Trophoblast cell (in vitro differentiated cells and primary cell): ENCODE measurements at regions not wholly inside any gene's neighbourhood (a gene's known extent, or its start where the extent isn't known, plus 50 kb on each side); places are given as distances from the start of the nearest gene placed in this dataset.
A peak's percentile ranks its signal among the peaks of the same experiment; 100 is the strongest.

Source experiments
- DNase-seq, 2 donors: peaks; one replicate each; pipeline ENCODE4 v3.0.0-alpha.2; 2016
- H2AFZ ChIP-seq: 2 replicates; pipeline ENCODE4 v1.6.1; 2013; ENCODE audit warnings: low read length, moderate library complexity, mild to moderate bottlenecking; ENCODE audit not compliant: insufficient read depth, poor library complexity
- H2AK5ac ChIP-seq: 2 replicates; pipeline ENCODE4 v1.6.1; 2013; ENCODE audit warnings: mild to moderate bottlenecking, low read length
- H2BK120ac ChIP-seq: 2 replicates; pipeline ENCODE4 v1.6.1; 2013; ENCODE audit warnings: low read length, mild to moderate bottlenecking, moderate library complexity; ENCODE audit not compliant: insufficient read depth, poor library complexity
- H2BK12ac ChIP-seq: 2 replicates; pipeline ENCODE4 v1.6.1; 2013; ENCODE audit warnings: mild to moderate bottlenecking, low read length, moderate library complexity
- H2BK5ac ChIP-seq: 2 replicates; pipeline ENCODE4 v1.6.1; 2013; ENCODE audit warnings: low read length, low read depth, moderate library complexity, mild to moderate bottlenecking; ENCODE audit not compliant: poor library complexity
- H3K14ac ChIP-seq: 2 replicates; pipeline ENCODE4 v1.6.1; 2013; ENCODE audit warnings: mild to moderate bottlenecking, low read length
- H3K18ac ChIP-seq: 2 replicates; pipeline ENCODE4 v1.6.1; 2013; ENCODE audit warnings: mild to moderate bottlenecking, low read length
- H3K23ac ChIP-seq: 2 replicates; pipeline ENCODE4 v1.6.1; 2013; ENCODE audit warnings: low read length
- H3K27ac ChIP-seq: 2 replicates; pipeline ENCODE4 v1.5.1; 2013; ENCODE audit warnings: low read depth, mild to moderate bottlenecking, inconsistent platforms, low read length, moderate library complexity
- H3K27me3 ChIP-seq: 2 replicates; pipeline ENCODE4 v1.6.1; 2013; ENCODE audit warnings: inconsistent platforms, mild to moderate bottlenecking, low read length, moderate library complexity; ENCODE audit not compliant: insufficient read depth
- H3K36me3 ChIP-seq, 2 experiments: 1 replicate in 1 of 2; 2 replicates in 1 of 2; pipeline ENCODE4 v1.6.1; 2013; ENCODE audit warnings: low read length in 2 of 2, mild to moderate bottlenecking in 2 of 2, moderate library complexity in 1 of 2; ENCODE audit not compliant: insufficient read depth in 2 of 2, control insufficient read depth in 1 of 2
- H3K4ac ChIP-seq: 2 replicates; pipeline ENCODE4 v1.6.1; 2013; ENCODE audit warnings: low read depth, mild to moderate bottlenecking, low read length, moderate library complexity
- H3K4me1 ChIP-seq, 2 experiments: 1 replicate in 1 of 2; 2 replicates in 1 of 2; pipeline ENCODE4 v1.6.1; 2013; ENCODE audit warnings: low read length in 2 of 2, mild to moderate bottlenecking in 2 of 2, moderate library complexity in 1 of 2; ENCODE audit not compliant: insufficient read depth in 2 of 2, control insufficient read depth in 1 of 2
- H3K4me2 ChIP-seq: 2 replicates; pipeline ENCODE4 v1.6.1; 2013; ENCODE audit warnings: inconsistent platforms, mild to moderate bottlenecking, low read length, moderate library complexity
- H3K4me3 ChIP-seq: 2 replicates; pipeline ENCODE4 v1.5.1; 2013; ENCODE audit warnings: mild to moderate bottlenecking, low read depth, low read length, inconsistent platforms
- H3K79me1 ChIP-seq: one replicate; pipeline ENCODE4 v1.6.1; 2013; ENCODE audit warnings: low read length
- H3K79me2 ChIP-seq: 2 replicates; pipeline ENCODE4 v1.6.1; 2013; ENCODE audit warnings: low read length, mild to moderate bottlenecking; ENCODE audit not compliant: control insufficient read depth, insufficient read depth, poor library complexity
- H3K9ac ChIP-seq: 2 replicates; pipeline ENCODE4 v1.6.1; 2013; ENCODE audit warnings: mild to moderate bottlenecking, low read length
- H3K9me3 ChIP-seq: 2 replicates; pipeline ENCODE4 v1.6.1; 2013; ENCODE audit warnings: low read depth, mild to moderate bottlenecking, control low read depth, inconsistent platforms, low read length; ENCODE audit not compliant: insufficient read depth
- H4K12ac ChIP-seq: 2 replicates; pipeline ENCODE4 v1.6.1; 2013; ENCODE audit warnings: low read depth, mild to moderate bottlenecking, low read length, moderate library complexity
- H4K8ac ChIP-seq: 2 replicates; pipeline ENCODE4 v1.6.1; 2013; ENCODE audit warnings: low read depth, mild to moderate bottlenecking, low read length, moderate library complexity
- H4K91ac ChIP-seq: one replicate; pipeline ENCODE4 v1.6.1; 2013; ENCODE audit warnings: low read depth, mild to moderate bottlenecking, low read length, moderate library complexity
- WGBS: extraction: QIAGEN DNeasy Blood & Tissue Kit; methylation state at CpG from one replicate; pipeline ENCODE4 v1.1.7; 2013; ENCODE audit warnings: missing lambda C conversion rate; ENCODE audit not compliant: insufficient read length, insufficient coverage; ENCODE audit errors: extremely low coverage; 5-methylcytosine and 5-hydroxymethylcytosine counted together

DNA sequence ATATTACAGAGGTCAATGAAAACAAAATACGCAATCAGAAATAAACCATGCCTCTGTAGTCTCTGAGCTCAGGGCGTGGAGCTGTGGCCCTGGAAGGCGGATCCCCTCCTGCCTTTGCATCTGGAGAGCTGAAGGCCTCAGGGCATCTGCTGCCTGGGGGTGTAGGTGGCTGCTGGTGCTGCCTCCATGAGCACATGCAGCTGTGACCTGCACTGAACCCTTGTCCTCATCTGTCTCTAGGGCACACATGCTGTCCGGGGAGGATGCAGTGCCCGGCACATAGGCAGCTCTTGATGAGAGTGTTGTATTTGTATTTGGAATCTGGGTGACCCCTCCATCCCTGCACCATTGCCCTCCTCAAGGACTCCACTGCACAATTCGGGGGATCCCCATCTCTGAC lies 185.7 kb downstream of the TEX29 start:
- no peak overlapping the region for H2BK5ac ChIP-seq
- H2BK120ac ChIP-seq: no peak overlapping the region
- no peak overlapping the region for H3K4me2 ChIP-seq
- DNase-seq: peak in 1 of 2 donors; percentile 4
- H2AK5ac ChIP-seq: no peak overlapping the region
- no peaks in the 10 kb centered on the region for H3K27me3 ChIP-seq
- no CpG with 5 or more reads among the region's 6 CpGs for WGBS
- peaks cover 13% of the 10 kb centered on the region for H3K9me3 ChIP-seq
- H3K79me1 ChIP-seq: no peaks in the 10 kb centered on the region
- H4K8ac ChIP-seq: no peak overlapping the region
- no peaks in the 10 kb centered on the region for H3K4me1 ChIP-seq
- H2AFZ ChIP-seq: no peak overlapping the region
- no peak overlapping the region for H3K18ac ChIP-seq
- H3K4me3 ChIP-seq: no peak overlapping the region
- no peak overlapping the region for H3K4ac ChIP-seq
- H4K91ac ChIP-seq: no peak overlapping the region
- no peak overlapping the region for H3K27ac ChIP-seq
- no peak overlapping the region for H3K9ac ChIP-seq
- no peaks in the 10 kb centered on the region for H3K36me3 ChIP-seq
- no peaks in the 10 kb centered on the region for H3K79me2 ChIP-seq
- no peak overlapping the region for H4K12ac ChIP-seq
- no peak overlapping the region for H3K23ac ChIP-seq
- H3K14ac ChIP-seq: no peak overlapping the region
- no peak overlapping the region for H2BK12ac ChIP-seq

DNA sequence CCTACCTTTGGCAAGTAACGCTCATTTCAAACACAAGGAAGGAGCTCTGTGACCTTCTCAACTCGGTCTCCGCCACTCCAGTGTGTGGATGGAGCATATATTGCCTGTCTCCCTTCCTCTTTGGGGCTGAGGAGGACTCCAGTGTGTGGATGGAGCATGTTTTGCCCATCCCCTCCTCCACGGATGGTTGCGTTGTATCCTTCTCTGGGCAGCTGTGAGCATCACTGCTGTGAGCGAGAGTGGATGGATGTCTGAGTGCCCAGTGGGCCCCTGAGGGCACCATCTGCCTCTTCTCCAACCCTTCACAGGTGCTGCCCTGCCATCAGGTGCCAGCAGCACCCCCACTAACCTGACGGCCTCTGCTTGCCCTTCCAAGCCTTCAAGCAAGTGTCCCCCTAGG lies 186.2 kb downstream of the TEX29 start:
- H3K4ac ChIP-seq: no peak overlapping the region
- no peak overlapping the region for H4K8ac ChIP-seq
- no peak overlapping the region for H4K91ac ChIP-seq
- no peak overlapping the region for H2AK5ac ChIP-seq
- H2AFZ ChIP-seq: no peak overlapping the region
- no peak overlapping the region for H2BK12ac ChIP-seq
- H3K9ac ChIP-seq: peak overlapping the region; percentile 6
- no peak overlapping the region for H2BK5ac ChIP-seq
- no peaks in the 10 kb centered on the region for H3K79me1 ChIP-seq
- no peaks in the 10 kb centered on the region for H3K36me3 ChIP-seq
- no peak overlapping the region for H3K14ac ChIP-seq
- H4K12ac ChIP-seq: no peak overlapping the region
- no peaks in the 10 kb centered on the region for H3K4me1 ChIP-seq
- H3K27me3 ChIP-seq: no peaks in the 10 kb centered on the region
- H3K18ac ChIP-seq: no peak overlapping the region
- no peak overlapping the region for H3K4me2 ChIP-seq
- no peak for DNase-seq
- H3K4me3 ChIP-seq: no peak overlapping the region
- no peak overlapping the region for H3K23ac ChIP-seq
- peaks cover 13% of the 10 kb centered on the region for H3K9me3 ChIP-seq
- no peak overlapping the region for H2BK120ac ChIP-seq
- no CpG with 5 or more reads among the region's 7 CpGs for WGBS
- H3K79me2 ChIP-seq: no peaks in the 10 kb centered on the region
- no peak overlapping the region for H3K27ac ChIP-seq

DNA sequence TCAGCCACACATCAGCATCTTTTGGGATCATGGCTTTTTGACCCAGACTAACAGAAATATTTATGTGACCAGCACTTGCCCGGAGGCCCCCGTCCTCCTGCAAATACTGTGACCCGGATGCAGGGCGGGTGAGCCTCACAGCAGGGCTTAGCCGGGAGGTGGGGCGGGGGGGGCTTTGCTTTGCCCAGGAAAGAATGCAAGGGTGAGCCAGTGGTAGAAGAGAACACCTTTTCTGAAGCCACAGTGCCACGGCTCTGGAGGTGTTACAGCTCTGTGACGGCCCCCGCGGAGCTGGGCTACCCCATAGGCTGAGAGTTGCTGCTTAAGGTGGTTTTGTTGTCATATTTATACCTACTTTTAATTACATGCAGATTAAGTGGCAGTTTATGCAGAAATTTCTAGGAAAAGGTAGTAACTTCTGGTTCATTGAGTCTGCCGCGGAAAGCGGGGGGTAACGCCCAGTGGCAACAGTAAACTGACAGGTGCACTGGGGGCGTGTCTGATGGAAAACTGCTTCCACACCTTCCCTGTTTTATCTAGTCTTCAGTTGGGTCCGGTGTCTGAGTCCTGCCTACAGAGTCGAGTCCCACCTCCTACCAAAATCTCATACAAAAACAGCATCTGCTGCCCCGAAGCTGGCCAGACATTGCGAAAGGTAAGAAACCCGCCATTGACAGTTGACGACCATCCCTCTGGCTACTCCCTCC lies 187.9 kb downstream of the TEX29 start:
- Histone ChIP-seq H3K36me3 (no peaks in the 10 kb centered on the region), H3K14ac (no peak overlapping the region), H3K9me3 (peaks cover 3% of the 10 kb centered on the region), H3K79me1 (no peaks in the 10 kb centered on the region), H3K4ac (no peak overlapping the region), H4K12ac (no peak overlapping the region), H3K4me1 (no peaks in the 10 kb centered on the region), H3K79me2 (no peaks in the 10 kb centered on the region), H2BK5ac (no peak overlapping the region), H3K23ac (no peak overlapping the region), H3K9ac (no peak overlapping the region), H4K91ac (no peak overlapping the region), H2BK120ac (no peak overlapping the region), H3K4me2 (no peak overlapping the region), H2AK5ac (no peak overlapping the region), H3K4me3 (no peak overlapping the region), H2AFZ (no peak overlapping the region), H3K27ac (no peak overlapping the region), H2BK12ac (no peak overlapping the region), H3K18ac (no peak overlapping the region), H4K8ac (no peak overlapping the region), H3K27me3 (no peaks in the 10 kb centered on the region)
- no peak for DNase-seq
- no CpG with 5 or more reads among the region's 21 CpGs for WGBS

DNA sequence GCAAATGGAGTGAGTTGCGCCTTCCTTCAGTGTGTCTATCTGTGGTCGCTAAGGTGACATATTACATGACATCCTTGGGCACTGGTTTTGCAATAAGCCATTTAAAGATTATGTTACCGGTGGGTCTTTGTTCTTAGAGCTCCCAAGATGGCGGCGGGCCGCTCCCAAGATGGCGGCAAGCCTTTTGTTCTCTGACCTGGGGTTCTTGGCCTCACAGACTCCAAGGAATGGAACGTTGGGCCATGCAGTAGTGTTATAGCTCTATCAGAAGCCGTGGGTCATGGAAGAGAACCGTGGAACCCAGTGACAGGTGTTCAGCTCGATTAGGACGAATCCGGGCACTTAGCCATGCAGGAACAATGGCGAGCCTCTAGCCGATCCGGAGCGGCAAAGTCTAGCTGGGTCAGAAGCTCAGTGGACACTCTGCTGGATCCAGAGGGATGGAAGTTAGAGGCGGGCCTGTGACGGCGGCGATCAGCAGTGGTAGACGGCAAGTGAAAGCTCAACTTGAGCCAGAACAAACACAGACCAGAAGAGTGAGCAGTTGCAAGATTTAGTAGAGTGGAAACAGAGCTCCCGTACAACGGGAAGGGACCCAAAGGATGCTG lies 188.6 kb downstream of the TEX29 start:
- H3K27me3 ChIP-seq: no peaks in the 10 kb centered on the region
- no peak overlapping the region for H3K4ac ChIP-seq
- H3K27ac ChIP-seq: no peak overlapping the region
- H3K23ac ChIP-seq: no peak overlapping the region
- no peak overlapping the region for H4K8ac ChIP-seq
- WGBS: no CpG with 5 or more reads among the region's 24 CpGs
- no peak overlapping the region for H3K18ac ChIP-seq
- no peaks in the 10 kb centered on the region for H3K79me2 ChIP-seq
- no peak overlapping the region for H2AFZ ChIP-seq
- H3K79me1 ChIP-seq: no peaks in the 10 kb centered on the region
- H3K4me2 ChIP-seq: no peak overlapping the region
- no peak overlapping the region for H2AK5ac ChIP-seq
- no peak overlapping the region for H2BK12ac ChIP-seq
- no peak for DNase-seq
- no peak overlapping the region for H2BK120ac ChIP-seq
- no peak overlapping the region for H3K4me3 ChIP-seq
- H4K12ac ChIP-seq: no peak overlapping the region
- no peak overlapping the region for H4K91ac ChIP-seq
- no peak overlapping the region for H3K14ac ChIP-seq
- H2BK5ac ChIP-seq: no peak overlapping the region
- H3K36me3 ChIP-seq: no peaks in the 10 kb centered on the region
- no peak overlapping the region for H3K9ac ChIP-seq
- no peaks in the 10 kb centered on the region for H3K4me1 ChIP-seq
- peaks cover 4% of the 10 kb centered on the region for H3K9me3 ChIP-seq
